T-helper 1 cell treated with Interleukin-12 subunit alpha and Interleukin-12 subunit beta and Interleukin-4 antibody, amounts not matched to agents 30 μg/mL and 1 μg/mL, for 36 hours (primary cell): ENCODE measurements at regions not wholly inside any gene's neighbourhood (a gene's known extent, or its start where the extent isn't known, plus 50 kb on each side); places are given as distances from the start of the nearest gene placed in this dataset.
"Not testable (repeated sequence)": the region's sequence is repeated elsewhere in the genome, so short reads cannot be mapped to it uniquely, and the experiment has no call there.

Experiments used
- H3K27ac Mint-ChIP-seq: one replicate; pipeline ENCODE4 v1.8.0; 2021; ENCODE audit warnings: mild to moderate bottlenecking, mixed read lengths
- H3K27me3 Mint-ChIP-seq: one replicate; pipeline ENCODE4 v1.8.0; 2021; ENCODE audit warnings: low read depth, mixed read lengths
- H3K36me3 Mint-ChIP-seq: one replicate; pipeline ENCODE4 v1.8.0; 2021; ENCODE audit warnings: low read depth, mixed read lengths
- H3K4me1 Mint-ChIP-seq: one replicate; pipeline ENCODE4 v1.8.0; 2021; ENCODE audit warnings: low read depth, mixed read lengths
- H3K4me3 Mint-ChIP-seq: one replicate; pipeline ENCODE4 v1.8.0; 2021; ENCODE audit warnings: mild to moderate bottlenecking, moderate library complexity, mixed read lengths
- H3K9me3 Mint-ChIP-seq: one replicate; pipeline ENCODE4 v1.8.0; 2021; ENCODE audit warnings: mixed read lengths

DNA sequence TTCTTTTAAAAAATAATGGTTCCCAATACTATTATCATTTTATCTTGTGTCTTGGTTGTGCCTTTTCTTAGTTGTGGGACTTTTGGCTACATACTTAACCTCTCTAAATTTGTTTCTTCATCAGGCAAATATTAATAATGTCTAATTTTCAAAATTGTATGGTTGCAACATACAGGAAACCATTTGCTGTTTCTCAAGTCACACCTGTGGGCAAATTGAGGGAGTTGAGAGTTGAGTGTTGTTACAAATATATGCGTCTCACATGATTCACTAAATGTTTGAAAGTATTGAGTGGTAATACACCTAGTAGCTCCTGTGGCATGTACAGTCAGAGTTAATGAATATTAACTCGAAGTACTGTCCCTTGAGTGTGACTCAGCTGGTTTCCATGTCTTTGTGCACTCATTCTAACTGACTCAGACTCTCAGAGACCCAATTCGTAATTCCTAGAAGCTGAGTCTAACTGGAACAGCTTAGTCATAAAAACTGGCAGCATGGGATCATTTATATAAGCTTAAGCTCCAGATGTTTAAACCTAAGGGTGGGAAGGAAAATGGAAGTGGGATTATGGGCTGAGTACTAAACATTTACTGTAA lies 802.4 kb downstream of the TRIML1 start:
- H3K27ac Mint-ChIP-seq, result no peak overlapping the region
- no peak overlapping the region for H3K4me3 Mint-ChIP-seq
- no peaks in the 10 kb centered on the region for H3K4me1 Mint-ChIP-seq
- no peaks in the 10 kb centered on the region for H3K36me3 Mint-ChIP-seq
- H3K9me3 Mint-ChIP-seq, result peaks cover 14% of the 10 kb centered on the region
- H3K27me3 Mint-ChIP-seq, result no peaks in the 10 kb centered on the region

DNA sequence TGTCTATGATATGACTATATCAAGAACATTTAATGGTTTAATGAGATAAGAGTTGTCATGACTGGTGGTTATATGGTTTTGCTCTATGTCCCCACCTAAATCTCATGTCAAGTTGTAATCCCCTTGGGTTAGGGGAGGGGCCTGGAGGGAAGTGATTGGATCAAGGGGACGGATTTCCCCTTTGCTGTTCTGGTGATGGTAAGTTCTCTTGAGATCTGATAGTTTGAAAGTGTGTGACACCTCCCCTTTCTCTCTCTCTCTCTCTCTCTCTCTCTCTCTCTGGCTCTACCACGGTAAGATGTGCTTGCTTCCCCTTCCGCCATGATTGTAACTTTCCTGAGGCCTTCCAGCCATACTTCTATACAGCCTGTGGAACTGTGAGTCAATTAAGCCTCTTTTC lies 803.4 kb downstream of the TRIML1 start:
- no peaks in the 10 kb centered on the region for H3K27me3 Mint-ChIP-seq

GRCh38 chr4:188949596-188949995 lies 810.4 kb downstream of the TRIML1 start:
- Mint-ChIP-seq H3K9me3 (peaks cover 18% of the 10 kb centered on the region), H3K36me3 (no peaks in the 10 kb centered on the region), H3K4me3 (no peak overlapping the region), H3K27ac (no peak overlapping the region), H3K27me3 (no peaks in the 10 kb centered on the region), H3K4me1 (no peaks in the 10 kb centered on the region)

More for the DNA sequence above, 803.4 kb downstream of the TRIML1 start:
- no peak overlapping the region for H3K4me3 Mint-ChIP-seq
- no peak overlapping the region for H3K27ac Mint-ChIP-seq
- no peaks in the 10 kb centered on the region for H3K4me1 Mint-ChIP-seq
- H3K9me3 Mint-ChIP-seq, result peaks cover 13% of the 10 kb centered on the region
- no peaks in the 10 kb centered on the region for H3K36me3 Mint-ChIP-seq

DNA sequence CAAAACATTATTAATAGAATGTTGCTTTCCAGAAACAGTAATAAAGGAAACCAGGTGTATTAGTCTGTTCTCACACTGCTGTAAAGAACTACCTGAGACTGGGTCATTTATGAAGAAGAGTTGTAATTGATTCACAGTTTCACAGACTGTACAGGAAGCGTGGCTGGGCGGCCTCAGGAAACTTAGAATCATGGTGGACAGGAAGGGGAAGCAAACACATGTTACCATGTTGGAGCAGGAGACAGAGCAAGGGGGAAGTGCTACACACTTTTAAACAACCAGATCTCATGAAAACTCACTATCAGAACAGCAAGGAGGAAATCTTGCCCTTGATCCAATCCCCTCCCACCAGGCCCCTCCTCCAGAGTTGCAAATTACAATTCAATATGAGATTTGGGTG lies 815.8 kb downstream of the TRIML1 start:
- no peaks in the 10 kb centered on the region for H3K27me3 Mint-ChIP-seq
- H3K4me1 Mint-ChIP-seq, result no peaks in the 10 kb centered on the region
- no peak overlapping the region for H3K4me3 Mint-ChIP-seq
- H3K9me3 Mint-ChIP-seq, result peaks cover 21% of the 10 kb centered on the region
- H3K36me3 Mint-ChIP-seq, result no peaks in the 10 kb centered on the region
- H3K27ac Mint-ChIP-seq, result no peak overlapping the region

- H3K4me1 Mint-ChIP-seq, result no peaks in the 10 kb centered on the region
- no peaks in the 10 kb centered on the region for H3K36me3 Mint-ChIP-seq
- H3K9me3 Mint-ChIP-seq, result peaks cover 28% of the 10 kb centered on the region
- H3K4me3 Mint-ChIP-seq, result no peak overlapping the region
- H3K27me3 Mint-ChIP-seq, result no peaks in the 10 kb centered on the region
- H3K27ac Mint-ChIP-seq, result no peak overlapping the region
Observed at GRCh38 chr4:188956566-188956965, 817.3 kb downstream of the TRIML1 start.

DNA sequence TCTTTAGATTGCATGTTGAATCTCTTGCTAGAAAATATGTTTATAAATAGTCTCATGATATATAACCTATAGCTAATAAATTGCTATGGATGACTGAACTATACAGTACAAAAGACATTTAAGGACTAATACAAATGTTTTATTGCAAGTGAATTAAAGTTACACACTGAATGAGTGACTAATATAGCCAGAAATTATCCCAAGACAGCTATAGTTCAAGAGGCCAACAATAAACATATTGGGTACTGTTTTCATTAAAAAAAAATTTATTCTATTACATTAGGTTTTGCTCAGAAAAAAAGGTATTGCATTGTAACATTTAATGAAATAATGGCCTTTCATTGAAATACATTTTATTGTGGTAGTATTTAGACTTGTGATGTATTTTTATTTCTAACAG lies 819.1 kb downstream of the TRIML1 start:
- H3K27ac Mint-ChIP-seq, result no peak overlapping the region
- H3K9me3 Mint-ChIP-seq, result peaks cover 33% of the 10 kb centered on the region
- no peaks in the 10 kb centered on the region for H3K36me3 Mint-ChIP-seq
- H3K27me3 Mint-ChIP-seq, result no peaks in the 10 kb centered on the region
- no peak overlapping the region for H3K4me3 Mint-ChIP-seq
- no peaks in the 10 kb centered on the region for H3K4me1 Mint-ChIP-seq

- H3K4me3 Mint-ChIP-seq, result no peak overlapping the region
- H3K9me3 Mint-ChIP-seq, result peaks cover 30% of the 10 kb centered on the region
- H3K36me3 Mint-ChIP-seq, result no peaks in the 10 kb centered on the region
- H3K27me3 Mint-ChIP-seq, result no peaks in the 10 kb centered on the region
- no peaks in the 10 kb centered on the region for H3K4me1 Mint-ChIP-seq
- no peak overlapping the region for H3K27ac Mint-ChIP-seq
Observed at GRCh38 chr4:188959424-188959823, 820.2 kb downstream of the TRIML1 start.

GRCh38 chr4:188960411-188961093 lies 821.3 kb downstream of the TRIML1 start:
- no peaks in the 10 kb centered on the region for H3K36me3 Mint-ChIP-seq
- peaks cover 34% of the 10 kb centered on the region for H3K9me3 Mint-ChIP-seq
- no peak overlapping the region for H3K27ac Mint-ChIP-seq
- H3K4me1 Mint-ChIP-seq, result no peaks in the 10 kb centered on the region
- H3K27me3 Mint-ChIP-seq, result no peaks in the 10 kb centered on the region
- no peak overlapping the region for H3K4me3 Mint-ChIP-seq

- Mint-ChIP-seq H3K4me3 (no peak overlapping the region), H3K4me1 (no peaks in the 10 kb centered on the region)
Observed at GRCh38 chr4:188971125-188971524, 831.9 kb downstream of the TRIML1 start.

DNA sequence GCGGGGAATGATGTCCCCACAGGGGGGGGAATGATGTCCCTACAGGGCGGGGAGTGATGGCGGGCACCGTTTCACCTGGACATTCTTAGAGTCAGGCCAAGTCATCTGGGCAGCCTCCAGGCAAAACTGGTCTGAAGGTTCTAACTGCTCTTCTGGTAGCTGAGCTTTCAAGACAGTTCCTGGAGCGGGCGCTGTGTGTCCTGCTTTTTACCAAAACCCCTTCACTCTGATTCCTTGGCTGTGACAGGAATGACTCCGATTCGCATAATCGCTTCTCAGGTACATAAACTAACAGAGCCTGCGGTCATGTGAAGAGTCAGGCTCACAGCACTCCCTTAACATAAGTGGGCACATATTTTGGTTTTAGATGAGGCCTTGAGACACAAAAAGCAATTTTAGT lies 836.0 kb downstream of the TRIML1 start:
- H3K9me3 Mint-ChIP-seq, result peaks cover 15% of the 10 kb centered on the region
- H3K4me1 Mint-ChIP-seq, result no peaks in the 10 kb centered on the region
- H3K36me3 Mint-ChIP-seq, result no peaks in the 10 kb centered on the region
- H3K27me3 Mint-ChIP-seq, result no peaks in the 10 kb centered on the region
- no peak overlapping the region for H3K4me3 Mint-ChIP-seq
- no peak overlapping the region for H3K27ac Mint-ChIP-seq

More at GRCh38 chr4:188971125-188971524, 831.9 kb downstream of the TRIML1 start:
- Mint-ChIP-seq H3K36me3 (no peaks in the 10 kb centered on the region), H3K9me3 (peaks cover 15% of the 10 kb centered on the region), H3K27ac (no peak overlapping the region), H3K27me3 (no peaks in the 10 kb centered on the region)

DNA sequence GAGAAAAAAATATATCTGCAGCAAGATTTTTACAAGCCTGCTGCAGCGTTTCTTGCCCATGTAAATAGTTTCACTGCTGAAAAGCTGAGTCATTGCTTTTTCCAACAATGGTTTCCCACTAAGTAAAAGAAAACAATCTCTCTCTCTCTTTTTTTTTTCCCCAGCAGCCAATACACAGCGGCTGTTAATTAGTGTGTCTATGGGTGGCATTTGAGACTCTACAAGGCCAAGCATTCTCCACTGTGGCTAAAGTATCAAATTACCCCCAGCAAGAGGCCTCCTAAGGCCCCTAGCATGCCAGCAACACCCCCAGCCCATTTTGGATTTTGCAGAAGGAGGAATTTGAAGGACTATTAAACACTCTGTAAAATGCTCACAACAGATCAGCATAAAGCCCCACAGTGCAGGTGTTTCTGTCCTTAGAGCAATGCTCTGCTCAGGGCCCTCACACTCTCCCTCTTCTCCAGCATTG lies 837.4 kb downstream of the TRIML1 start:
- H3K27ac Mint-ChIP-seq, result no peak overlapping the region
- no peaks in the 10 kb centered on the region for H3K4me1 Mint-ChIP-seq
- H3K9me3 Mint-ChIP-seq, result peaks cover 14% of the 10 kb centered on the region
- no peaks in the 10 kb centered on the region for H3K36me3 Mint-ChIP-seq
- H3K4me3 Mint-ChIP-seq, result no peak overlapping the region
- H3K27me3 Mint-ChIP-seq, result no peaks in the 10 kb centered on the region

DNA sequence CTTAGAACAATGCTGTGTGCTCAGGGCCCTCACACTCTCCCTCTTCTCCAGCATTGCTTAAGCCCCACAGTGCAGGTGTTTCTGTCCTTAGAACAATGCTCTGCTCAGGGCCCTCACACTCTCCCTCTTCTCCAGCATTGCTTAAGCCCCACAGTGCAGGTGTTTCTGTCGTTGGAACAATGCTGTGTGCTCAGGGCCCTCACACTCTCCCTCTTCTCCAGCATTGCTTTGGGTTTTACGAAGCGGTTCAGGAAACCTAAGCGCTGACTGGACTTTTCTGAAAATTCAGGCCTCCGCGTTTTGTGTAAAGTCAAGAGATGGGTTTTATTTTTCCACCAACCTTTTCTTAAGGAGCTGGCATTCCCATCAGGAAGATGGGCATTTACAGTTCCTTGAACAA lies 838.0 kb downstream of the TRIML1 start:
- not testable (repeated sequence) for H3K27me3 Mint-ChIP-seq, H3K4me3 Mint-ChIP-seq

GRCh38 chr4:188984518-188984917 lies 845.3 kb downstream of the TRIML1 start:
- Mint-ChIP-seq H3K27me3 (no peaks in the 10 kb centered on the region), H3K4me3 (no peak overlapping the region), H3K4me1 (no peaks in the 10 kb centered on the region), H3K9me3 (peaks cover 15% of the 10 kb centered on the region), H3K36me3 (no peaks in the 10 kb centered on the region), H3K27ac (no peak overlapping the region)

More for the DNA sequence above, 838.0 kb downstream of the TRIML1 start:
- H3K36me3 Mint-ChIP-seq, H3K4me1 Mint-ChIP-seq, H3K9me3 Mint-ChIP-seq, H3K27ac Mint-ChIP-seq: not testable (repeated sequence)

DNA sequence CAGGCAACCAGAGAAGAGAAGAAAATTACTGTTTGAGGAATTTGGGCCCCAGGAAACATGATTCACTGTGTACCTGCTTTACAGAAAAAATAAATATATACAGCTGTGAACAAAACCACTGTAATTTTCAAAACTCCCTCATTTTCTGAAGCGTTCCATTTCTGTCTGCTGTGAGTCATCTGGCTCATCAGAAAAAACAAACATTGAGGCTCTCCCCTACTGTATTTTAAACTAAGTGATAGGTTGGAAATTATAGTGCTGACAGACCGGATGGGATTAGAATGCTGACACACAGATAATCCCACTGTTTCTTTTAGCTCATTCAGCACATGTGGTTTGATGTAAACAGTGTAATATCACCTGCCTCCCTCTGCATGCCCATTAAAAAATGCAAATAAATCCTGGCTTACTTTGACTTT lies 847.0 kb downstream of the TRIML1 start:
- peaks cover 12% of the 10 kb centered on the region for H3K9me3 Mint-ChIP-seq
- H3K4me1 Mint-ChIP-seq, result no peaks in the 10 kb centered on the region
- H3K27me3 Mint-ChIP-seq, result no peaks in the 10 kb centered on the region
- H3K4me3 Mint-ChIP-seq, result no peak overlapping the region
- no peaks in the 10 kb centered on the region for H3K36me3 Mint-ChIP-seq
- no peak overlapping the region for H3K27ac Mint-ChIP-seq

DNA sequence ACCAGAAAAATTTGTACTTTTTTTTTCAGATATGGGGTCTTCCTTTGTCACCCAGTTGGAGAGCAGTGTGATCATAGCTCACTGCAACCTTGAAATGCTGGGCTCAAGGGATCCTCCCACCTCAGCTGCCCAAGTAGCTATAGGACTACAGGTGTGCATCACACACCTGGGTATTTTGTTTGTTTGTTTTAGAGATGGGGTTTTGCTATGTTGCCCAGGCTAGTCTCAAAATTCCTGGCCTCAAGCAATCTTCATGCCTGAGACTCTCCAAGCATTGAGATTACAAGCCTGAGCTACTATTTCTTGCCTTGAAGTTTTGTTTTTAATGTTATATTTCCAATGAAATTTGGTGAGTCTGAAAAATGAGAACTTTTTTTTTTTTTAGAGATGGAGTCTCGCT lies 847.8 kb downstream of the TRIML1 start:
- no peaks in the 10 kb centered on the region for H3K4me1 Mint-ChIP-seq

More for the DNA sequence above, 847.8 kb downstream of the TRIML1 start:
- Mint-ChIP-seq H3K4me3 (no peak overlapping the region), H3K9me3 (peaks cover 10% of the 10 kb centered on the region), H3K27ac (no peak overlapping the region), H3K36me3 (no peaks in the 10 kb centered on the region), H3K27me3 (no peaks in the 10 kb centered on the region)
